ENCODE measurements at regions not wholly inside any gene's neighbourhood (a gene's known extent, or its start where the extent isn't known, plus 50 kb on each side); places are given as distances from the start of the nearest gene placed in this dataset.

DNA sequence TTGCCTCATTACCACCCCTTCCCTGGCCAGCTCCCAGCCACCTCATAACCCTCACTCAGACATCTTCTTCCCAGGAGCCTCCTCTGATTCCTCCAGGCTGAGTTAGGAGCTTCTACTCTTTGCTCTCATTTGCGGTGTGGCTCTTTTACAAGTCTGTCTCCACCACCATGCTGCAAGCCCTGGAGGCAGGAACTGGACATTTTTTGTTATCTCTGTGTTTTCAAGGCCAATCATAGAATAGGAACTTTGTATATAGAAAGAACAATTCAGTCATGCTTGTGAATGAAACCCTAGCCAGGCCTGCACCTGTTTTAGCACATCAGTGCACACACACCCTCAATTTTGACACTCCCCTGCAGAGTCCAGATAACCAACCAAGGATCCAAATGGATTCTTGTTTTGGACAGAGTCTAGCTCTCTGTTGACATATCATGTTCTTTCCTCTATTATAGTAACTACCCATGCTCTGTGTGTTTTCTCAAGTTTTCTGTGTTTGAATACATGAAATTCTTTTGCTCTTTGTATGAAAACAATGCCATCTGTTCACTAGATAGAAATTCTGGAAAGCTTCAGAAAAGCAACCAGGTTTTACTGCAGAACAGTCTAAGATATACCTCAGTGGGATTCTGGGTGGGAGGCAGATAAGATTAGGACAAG is 60.9 kb upstream of the ZNF648 start:
- in situ Hi-C loops (cut with MboI): no loop called here
- DNase-seq (ENCODE audit: extremely low read depth in 1 of 4, low spot score in 3 of 4): no peak
- CTCF ChIA-PET (ENCODE audit: low intra/inter-chr PET ratio): no interaction called here

DNA sequence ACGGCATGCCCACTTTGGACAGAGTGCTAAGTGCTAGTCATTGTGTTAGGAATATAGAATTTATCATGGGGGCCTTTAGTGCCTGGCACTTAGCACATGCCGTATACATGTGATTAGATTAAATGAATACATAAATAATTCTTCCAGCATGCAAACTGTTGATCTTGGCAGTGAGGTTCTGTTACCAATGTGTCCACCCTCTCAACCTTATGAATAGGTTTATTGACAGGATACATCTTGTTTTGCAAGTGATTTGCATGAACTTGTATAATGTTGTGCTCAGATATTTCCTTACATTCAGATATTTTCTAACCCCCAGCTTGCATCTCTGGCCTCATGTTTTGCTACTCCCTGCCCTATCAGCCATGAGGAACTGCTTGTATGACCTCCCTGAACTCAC is 60.3 kb upstream of the ZNF648 start:
- Histone ChIP-seq H4K20me1 (replicated peaks; ENCODE audit: control insufficient read depth, insufficient read depth, low read length) (no peaks in the 10 kb centered on the region), H3K27me3 (ENCODE audit: control insufficient read depth in 2 of 2, insufficient read depth in 2 of 2, low read length in 2 of 2) (peaks cover 14 to 17% of the 10 kb centered on the region in 2 experiments), H3K9me3 (replicated peaks; ENCODE audit: control insufficient read depth, insufficient read depth, low read depth, low read length) (no peaks in the 10 kb centered on the region), H2AFZ (ENCODE audit: low read depth, low read length) (no peak overlapping the region), H3K9ac (ENCODE audit: insufficient read depth in 1 of 2, low read depth in 2 of 2, low read length in 2 of 2) (no peak overlapping the region), H3K79me2 (ENCODE audit: control insufficient read depth, insufficient read depth, low read length) (no peaks in the 10 kb centered on the region), H3K36me3 (ENCODE audit: control insufficient read depth, insufficient read depth, low read length) (no peaks in the 10 kb centered on the region), H3K27ac (ENCODE audit: extremely low read depth, low read depth, low read length) (no peak overlapping the region), H3K9me1 (ENCODE audit: control insufficient read depth, insufficient read depth, low read length) (no peaks in the 10 kb centered on the region), H3K4me1 (replicated peaks in 1 of 2; ENCODE audit: control insufficient read depth in 2 of 2, insufficient read depth in 2 of 2, low read length in 2 of 2) (no peaks in the 10 kb centered on the region), H3K4me2 (ENCODE audit: insufficient read depth, low read length) (no peak overlapping the region), H3K4me3 (no peak overlapping the region)
- DNase-seq (ENCODE audit: extremely low read depth in 1 of 4, low spot score in 3 of 4): no peak
- in situ Hi-C loops (cut with MboI) (no loop called here), intact Hi-C loops (cut with micrococcal nuclease) (no loop called here)
- BruUV-seq (replicated peaks): no TSS peak
- no peak for FAIRE-seq
- ATAC-seq: no peak
- WGBS (ENCODE audit: insufficient coverage, low coverage, missing lambda C conversion rate): 22% methylated on average over 2 of the region's 2 CpGs
- ChIA-PET CTCF (ENCODE audit: low intra/inter-chr PET ratio) (no interaction called here), POLR2A (interaction anchor here (0.6 to 2.0 kb wide), 5 partner anchors 10 to 1094 kb away, joined by 3 to 7 read pairs (median 3); no protein-coding TSS in a partner anchor)
- TF ChIP-seq, protein P1, sequence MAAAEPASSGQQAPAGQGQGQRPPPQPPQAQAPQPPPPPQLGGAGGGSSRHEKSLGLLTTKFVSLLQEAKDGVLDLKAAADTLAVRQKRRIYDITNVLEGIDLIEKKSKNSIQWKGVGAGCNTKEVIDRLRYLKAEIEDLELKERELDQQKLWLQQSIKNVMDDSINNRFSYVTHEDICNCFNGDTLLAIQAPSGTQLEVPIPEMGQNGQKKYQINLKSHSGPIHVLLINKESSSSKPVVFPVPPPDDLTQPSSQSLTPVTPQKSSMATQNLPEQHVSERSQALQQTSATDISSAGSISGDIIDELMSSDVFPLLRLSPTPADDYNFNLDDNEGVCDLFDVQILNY (CRISPR knock-in tag; IDR thresholded peaks at IDR 0.05): no peak
- no peak for TF ChIP-seq EGR1 (conservative IDR thresholded peaks at IDR 0.05)
- no peak for TF ChIP-seq RB1 (IDR thresholded peaks at IDR 0.05; ENCODE audit: low read depth)
- no peak for TF ChIP-seq ZBED1 (IDR thresholded peaks at IDR 0.05)
- TF ChIP-seq ZZZ3 (IDR thresholded peaks at IDR 0.05): no peak
- TF ChIP-seq, protein P2, sequence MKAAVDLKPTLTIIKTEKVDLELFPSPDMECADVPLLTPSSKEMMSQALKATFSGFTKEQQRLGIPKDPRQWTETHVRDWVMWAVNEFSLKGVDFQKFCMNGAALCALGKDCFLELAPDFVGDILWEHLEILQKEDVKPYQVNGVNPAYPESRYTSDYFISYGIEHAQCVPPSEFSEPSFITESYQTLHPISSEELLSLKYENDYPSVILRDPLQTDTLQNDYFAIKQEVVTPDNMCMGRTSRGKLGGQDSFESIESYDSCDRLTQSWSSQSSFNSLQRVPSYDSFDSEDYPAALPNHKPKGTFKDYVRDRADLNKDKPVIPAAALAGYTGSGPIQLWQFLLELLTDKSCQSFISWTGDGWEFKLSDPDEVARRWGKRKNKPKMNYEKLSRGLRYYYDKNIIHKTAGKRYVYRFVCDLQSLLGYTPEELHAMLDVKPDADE (conservative IDR thresholded peaks at IDR 0.05; ENCODE audit: control insufficient read depth, low read depth, low read length): no peak
- no peak for TF ChIP-seq MTA1 (IDR thresholded peaks at IDR 0.05; ENCODE audit: borderline replicate concordance)
- TF ChIP-seq SMARCB1 (IDR thresholded peaks at IDR 0.05; ENCODE audit: insufficient read length, low read depth): no peak
- no peak for TF ChIP-seq BRF1 (IDR thresholded peaks at IDR 0.05; ENCODE audit: borderline replicate concordance, extremely low read depth, insufficient read length)
- TF ChIP-seq, protein P3, sequence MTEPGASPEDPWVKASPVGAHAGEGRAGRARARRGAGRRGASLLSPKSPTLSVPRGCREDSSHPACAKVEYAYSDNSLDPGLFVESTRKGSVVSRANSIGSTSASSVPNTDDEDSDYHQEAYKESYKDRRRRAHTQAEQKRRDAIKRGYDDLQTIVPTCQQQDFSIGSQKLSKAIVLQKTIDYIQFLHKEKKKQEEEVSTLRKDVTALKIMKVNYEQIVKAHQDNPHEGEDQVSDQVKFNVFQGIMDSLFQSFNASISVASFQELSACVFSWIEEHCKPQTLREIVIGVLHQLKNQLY (CRISPR knock-in tag; conservative IDR thresholded peaks at IDR 0.05): no peak
- no peak for TF ChIP-seq NFIC (IDR thresholded peaks at IDR 0.05)

More for the DNA sequence above, 60.9 kb upstream of the ZNF648 start:
- FAIRE-seq (no peak), ATAC-seq (no peak)
- Histone ChIP-seq H3K27me3 (ENCODE audit: control insufficient read depth in 2 of 2, insufficient read depth in 2 of 2, low read length in 2 of 2) (peaks cover 14 to 17% of the 10 kb centered on the region in 2 experiments), H3K79me2 (ENCODE audit: control insufficient read depth, insufficient read depth, low read length) (no peaks in the 10 kb centered on the region), H3K9ac (ENCODE audit: insufficient read depth in 1 of 2, low read depth in 2 of 2, low read length in 2 of 2) (no peak overlapping the region), H3K9me1 (ENCODE audit: control insufficient read depth, insufficient read depth, low read length) (no peaks in the 10 kb centered on the region), H3K36me3 (ENCODE audit: control insufficient read depth, insufficient read depth, low read length) (no peaks in the 10 kb centered on the region), H3K27ac (ENCODE audit: extremely low read depth, low read depth, low read length) (no peak overlapping the region), H4K20me1 (replicated peaks; ENCODE audit: control insufficient read depth, insufficient read depth, low read length) (no peaks in the 10 kb centered on the region), H3K4me2 (ENCODE audit: insufficient read depth, low read length) (no peak overlapping the region), H2AFZ (ENCODE audit: low read depth, low read length) (no peak overlapping the region), H3K4me1 (replicated peaks in 1 of 2; ENCODE audit: control insufficient read depth in 2 of 2, insufficient read depth in 2 of 2, low read length in 2 of 2) (no peaks in the 10 kb centered on the region), H3K4me3 (no peak overlapping the region), H3K9me3 (replicated peaks; ENCODE audit: control insufficient read depth, insufficient read depth, low read depth, low read length) (no peaks in the 10 kb centered on the region)
- TF ChIP-seq ZSCAN32 (CRISPR knock-in tag; IDR thresholded peaks at IDR 0.05) (no peak), SAP30 (IDR thresholded peaks at IDR 0.05; ENCODE audit: borderline replicate concordance, insufficient read depth, low read depth, low read length, poor library complexity, severe bottlenecking) (no peak)
- intact Hi-C loops (cut with micrococcal nuclease): no loop called here
- BruUV-seq (replicated peaks): no TSS peak
- WGBS (ENCODE audit: insufficient coverage, low coverage, missing lambda C conversion rate): 9% methylated on average over 1 of the region's 1 CpG
- POLR2A ChIA-PET: interaction anchor here (0.8 to 1.2 kb wide), 3 partner anchors 9 to 1094 kb away, joined by 3 to 4 read pairs (median 3); no protein-coding TSS in a partner anchor

Measured in K562 (cell line).